Spleen (tissue), 7 donors: ENCODE measurements at regions not wholly inside any gene's neighbourhood (a gene's known extent, or its start where the extent isn't known, plus 50 kb on each side); places are given as distances from the start of the nearest gene placed in this dataset.

Experiments used
- CTCF ChIP-seq, 11 experiments: fragments of 200-600 bp in 7 of 11; fragments of 450-650 bp in 4 of 11; sonication (generic) in 4 of 11; IDR thresholded peaks in 8 of 11; conservative IDR thresholded peaks in 3 of 11; 1 replicate in 7 of 11; 2 replicates in 4 of 11; pipeline versions ENCODE4 v1.4.0 to v1.8.0; 2016 to 2021; ENCODE audit warnings: antibody characterized with exemption in 11 of 11, inconsistent platforms in 4 of 11, mild to moderate bottlenecking in 1 of 11
- POLR2AphosphoS5 ChIP-seq, 3 donors: sonication (generic); formaldehyde crosslinking; IDR thresholded peaks; one replicate each; pipeline ENCODE4 v1.5.1; 2017; ENCODE audit warnings: antibody characterized with exemption in 3 of 3
- donor health status: DM: no; HTN: no; CAD: no; lungs with moderate emphysema.
- donor health status: DM: no; HTN: no; CAD: no.
- donor health status: DM: no; HTN: no; CAD: no.

DNA sequence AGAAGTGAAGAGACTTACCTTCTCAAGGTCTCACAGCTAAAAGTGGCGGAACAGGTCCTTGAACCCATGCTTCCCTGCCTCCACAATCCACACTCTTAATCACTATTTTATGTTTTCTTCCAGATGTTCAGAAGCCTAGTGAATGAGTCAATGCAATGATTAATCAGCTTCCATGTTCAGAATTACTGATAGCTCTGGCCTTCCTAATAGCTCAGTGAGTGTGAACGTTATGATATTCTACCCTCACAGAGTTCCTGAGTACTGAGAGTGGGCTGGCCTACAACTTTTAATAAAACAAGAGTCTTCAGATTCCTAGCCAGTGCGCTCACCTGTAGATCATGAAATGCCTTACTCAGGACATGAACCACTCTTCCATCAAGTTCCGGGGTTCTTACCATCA, 443.0 kb upstream of the ADAMTS9 start:
- TF ChIP-seq CTCF (IDR thresholded peaks at IDR 0.05 in 8 of 11, conservative IDR thresholded peaks at IDR 0.05 in 3 of 11) (no peak), POLR2AphosphoS5 (IDR thresholded peaks at IDR 0.05) (no peak)
